HG02610 (cell line): ENCODE measurements at regions not wholly inside any gene's neighbourhood (a gene's known extent, or its start where the extent isn't known, plus 50 kb on each side); places are given as distances from the start of the nearest gene placed in this dataset.

Experiments used
- ATAC-seq: cut with Tn5 transposase; IDR thresholded peaks from one replicate; pipeline ENCODE4 v1.9.1; 2021; ENCODE audit warnings: mild to moderate bottlenecking, moderate library complexity; ENCODE audit not compliant: unreplicated experiment

- no peak for ATAC-seq
These were observed 65.2 kb upstream of the RSPO3 start for GRCh38 chr6:127053032-127053874.

GRCh38 chr6:127053875-127054235 lies 64.6 kb upstream of the RSPO3 start:
- no peak for ATAC-seq

- ATAC-seq, result no peak
These were observed 60.4 kb upstream of the RSPO3 start for GRCh38 chr6:127058027-127058426.

- no peak for ATAC-seq
These were observed 59.5 kb upstream of the RSPO3 start for GRCh38 chr6:127058936-127059335.
